Hepatocyte (in vitro differentiated cells): ENCODE measurements at regions not wholly inside any gene's neighbourhood (a gene's known extent, or its start where the extent isn't known, plus 50 kb on each side); places are given as distances from the start of the nearest gene placed in this dataset.

ENCODE experiments used
- CTCF ChIP-seq: fragments of 200-600 bp; sonication (generic); IDR thresholded peaks from 2 replicates; pipeline ENCODE4 v1.5.1; 2016; ENCODE audit warnings: antibody characterized with exemption, mild to moderate bottlenecking; ENCODE audit not compliant: poor library complexity
- EZH2phosphoT487 ChIP-seq: fragments of 200-600 bp; sonication (generic); IDR thresholded peaks from one replicate; pipeline ENCODE4 v1.6.1; 2018; ENCODE audit warnings: antibody characterized with exemption, mild to moderate bottlenecking, low read depth, moderate library complexity; ENCODE audit not compliant: unreplicated experiment, severe bottlenecking

DNA sequence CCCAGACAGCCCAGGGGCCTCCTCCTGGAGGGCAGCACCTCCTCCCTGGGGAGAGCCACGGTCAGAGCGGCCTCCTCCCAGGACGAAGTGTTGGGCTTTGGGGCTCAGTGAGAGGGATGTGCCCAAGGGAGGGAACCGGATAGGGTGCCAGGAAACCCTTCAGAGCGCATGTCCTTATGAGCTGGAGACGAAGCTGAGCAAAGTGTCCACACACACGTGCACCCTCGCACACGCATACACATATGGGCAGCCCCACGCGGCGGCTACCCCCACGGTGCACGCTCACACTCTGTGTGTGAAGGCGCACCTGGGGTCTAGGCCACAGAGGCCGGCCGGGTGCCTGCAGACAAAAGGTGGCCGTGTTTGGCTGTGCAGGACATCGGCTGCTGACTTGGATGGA, 106.1 kb upstream of the HDAC4 start:
- TF ChIP-seq CTCF (no peak), EZH2phosphoT487 (no peak)
